Activated CD4-positive, alpha-beta T cell treated with anti-CD3 and anti-CD28 coated beads for 36 hours (primary cell): ENCODE measurements at regions not wholly inside any gene's neighbourhood (a gene's known extent, or its start where the extent isn't known, plus 50 kb on each side); places are given as distances from the start of the nearest gene placed in this dataset.
"Not testable (repeated sequence)": the region's sequence is repeated elsewhere in the genome, so short reads cannot be mapped to it uniquely, and the experiment has no call there.

Source experiments
- ATAC-seq: fragments of 200-7000 bp; cut with Tn5 transposase; one replicate; pipeline ENCODE4 v1.10.0; 2021; ENCODE audit warnings: mild to moderate bottlenecking, moderate library complexity
- CTCF ChIA-PET: fragments of 350-600 bp; sonication (Branson Sonifier 250); formaldehyde crosslinking; loops from one replicate; lab custom pipeline; 2021; ENCODE audit warnings: antibody characterized with exemption; lab: Charles Lee
- POLR2A ChIA-PET: fragments of 350-600 bp; sonication (Branson Sonifier 250); formaldehyde crosslinking; loops from one replicate; lab custom pipeline; 2021; ENCODE audit warnings: antibody characterized with exemption, inconsistent platforms; lab: Charles Lee
- DNase-seq: peaks from one replicate; pipeline ENCODE4 v3.0.0-alpha.2; 2020
- H3K27ac Mint-ChIP-seq: one replicate; pipeline ENCODE4 v1.8.0; 2021; ENCODE audit warnings: mixed read lengths
- H3K27me3 Mint-ChIP-seq: one replicate; pipeline ENCODE4 v1.8.0; 2021; ENCODE audit warnings: mixed read lengths
- H3K36me3 Mint-ChIP-seq: one replicate; pipeline ENCODE4 v1.8.0; 2021; ENCODE audit warnings: low read depth, mixed read lengths
- H3K4me1 Mint-ChIP-seq: one replicate; pipeline ENCODE4 v1.8.0; 2021; ENCODE audit warnings: mixed read lengths
- H3K4me3 Mint-ChIP-seq: one replicate; pipeline ENCODE4 v1.8.0; 2021; ENCODE audit warnings: mild to moderate bottlenecking, moderate library complexity, mixed read lengths
- H3K9me3 Mint-ChIP-seq: one replicate; pipeline ENCODE4 v1.8.0; 2021; ENCODE audit warnings: low read depth, mixed read lengths
- intact Hi-C, 2 experiments: fragments of 100-400 bp; cut with DNase I in 1 of 2; cut with micrococcal nuclease in 1 of 2; formaldehyde crosslinking; loops; one replicate each; pipeline versions ENCODE4 v1.14.2 to v1.15.1; 2022 to 2024; cut with DNase I, micrococcal nuclease

GRCh38 chr12:114501474-114501807, 95.5 kb upstream of the TBX5 start:
- intact Hi-C loops, result no loop called here
- H3K9me3 Mint-ChIP-seq, result no peaks in the 10 kb centered on the region

DNA sequence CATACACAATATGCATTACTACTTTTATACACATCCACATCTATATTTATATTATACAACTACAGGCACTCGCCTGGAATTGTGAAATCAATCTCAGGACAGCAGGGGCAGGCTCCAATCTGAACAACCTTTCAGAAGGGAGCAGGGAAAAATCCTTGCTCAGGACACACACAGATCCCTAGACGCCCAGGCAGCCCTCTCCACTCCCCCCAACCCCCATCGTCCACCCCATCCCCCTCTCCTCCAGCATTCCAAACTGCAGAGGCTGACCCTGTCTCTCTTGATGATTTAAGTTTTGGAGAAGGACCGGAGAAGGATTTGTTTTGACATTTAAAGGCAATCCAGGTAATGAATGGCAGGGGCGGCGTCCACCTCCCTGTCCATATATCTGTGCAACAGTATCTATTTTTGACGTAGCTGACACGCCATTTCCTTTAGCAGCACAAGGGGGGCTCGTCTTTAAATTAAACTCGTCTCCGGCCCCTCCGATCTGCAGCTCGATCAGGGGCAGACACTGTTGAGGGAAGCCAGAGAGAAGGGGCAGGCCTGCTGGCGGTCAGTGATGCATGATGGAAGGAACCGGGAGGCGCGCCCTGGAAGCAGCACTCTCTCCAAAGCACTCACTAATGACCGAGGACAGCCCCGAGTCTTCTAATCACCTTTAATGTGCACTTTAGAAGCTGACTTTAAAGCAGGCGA, 95.0 kb upstream of the TBX5 start:
- Mint-ChIP-seq H3K9me3 (no peaks in the 10 kb centered on the region), H3K36me3 (no peaks in the 10 kb centered on the region), H3K4me3 (no peak overlapping the region), H3K27me3 (peaks cover 46% of the 10 kb centered on the region), H3K27ac (no peak overlapping the region), H3K4me1 (no peaks in the 10 kb centered on the region)
- ChIA-PET CTCF (no interaction called here), POLR2A (no interaction called here)
- DNase-seq (no peak), ATAC-seq (no peak)
- intact Hi-C loops, result no loop called here

More at GRCh38 chr12:114501474-114501807, 95.5 kb upstream of the TBX5 start:
- peaks cover 49% of the 10 kb centered on the region for H3K27me3 Mint-ChIP-seq
- DNase-seq (no peak), ATAC-seq (no peak)
- ChIA-PET POLR2A (no interaction called here), CTCF (no interaction called here)
- no peak overlapping the region for H3K27ac Mint-ChIP-seq
- no peaks in the 10 kb centered on the region for H3K36me3 Mint-ChIP-seq
- no peak overlapping the region for H3K4me3 Mint-ChIP-seq
- no peaks in the 10 kb centered on the region for H3K4me1 Mint-ChIP-seq

DNA sequence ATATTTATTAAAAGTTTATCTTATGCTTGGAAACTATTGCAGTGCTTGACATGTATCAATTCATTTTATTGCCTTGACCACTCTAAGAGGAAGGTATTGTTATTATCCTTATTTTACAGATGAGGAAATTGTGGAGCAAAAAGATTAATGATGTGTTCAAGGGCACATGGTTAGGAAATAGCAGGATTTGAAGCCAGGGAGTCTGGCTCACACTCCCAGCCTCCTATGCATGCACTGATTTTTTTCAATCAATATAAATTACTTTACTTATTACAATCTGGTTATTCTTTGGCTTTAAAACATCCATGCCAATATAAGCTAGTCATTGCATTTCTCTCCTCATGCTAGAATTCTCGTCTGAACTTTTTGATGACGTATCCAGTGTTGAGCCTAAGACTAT, 94.2 kb upstream of the TBX5 start:
- no peak for DNase-seq
- Mint-ChIP-seq H3K4me3 (no peak overlapping the region), H3K36me3 (no peaks in the 10 kb centered on the region), H3K27me3 (peaks cover 42% of the 10 kb centered on the region), H3K9me3 (no peaks in the 10 kb centered on the region), H3K4me1 (no peaks in the 10 kb centered on the region), H3K27ac (no peak overlapping the region)
- ATAC-seq, result no peak
- intact Hi-C loops, result no loop called here
- ChIA-PET POLR2A (no interaction called here), CTCF (interaction anchor here (1.0 kb wide), 1 partner anchor 10 kb away, joined by 3 read pairs; no protein-coding TSS in a partner anchor)

- CTCF ChIA-PET, result interaction anchor here (0.6 to 1.0 kb wide), 2 partner anchors 10 to 519 kb away, joined by 3 to 4 read pairs; no protein-coding TSS in a partner anchor
- intact Hi-C loops, result no loop called here
- no peaks in the 10 kb centered on the region for H3K9me3 Mint-ChIP-seq
- ATAC-seq (no peak), DNase-seq (no peak)
- H3K27ac Mint-ChIP-seq, result no peak overlapping the region
- H3K27me3 Mint-ChIP-seq, result peaks cover 39% of the 10 kb centered on the region
- no peaks in the 10 kb centered on the region for H3K36me3 Mint-ChIP-seq
- H3K4me1 Mint-ChIP-seq, result no peaks in the 10 kb centered on the region
- H3K4me3 Mint-ChIP-seq, result no peak overlapping the region
- POLR2A ChIA-PET, result no interaction called here
Observed at GRCh38 chr12:114499338-114499737, 93.4 kb upstream of the TBX5 start.

DNA sequence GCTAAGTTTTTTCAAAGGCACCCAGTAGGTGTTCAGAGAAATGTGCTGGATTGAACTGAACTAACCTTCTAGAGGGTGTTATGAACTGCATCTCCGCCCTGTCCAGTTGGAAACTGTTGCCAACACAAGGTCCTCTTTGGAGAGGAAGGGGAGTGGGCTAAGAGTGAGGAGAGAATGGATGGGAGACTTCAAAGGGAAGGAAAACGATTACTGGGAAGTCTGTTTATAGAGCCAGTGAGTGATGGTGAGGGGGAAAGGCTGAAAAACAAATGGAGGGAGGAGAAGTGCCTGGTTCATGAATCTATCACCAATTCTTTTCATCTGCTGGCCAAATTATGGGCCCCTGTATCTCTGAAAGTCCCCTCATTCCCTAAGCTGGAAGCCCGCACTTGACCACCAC, 86.0 kb upstream of the TBX5 start:
- DNase-seq, result no peak
- intact Hi-C loops, result no loop called here
- H3K4me1 Mint-ChIP-seq, result no peaks in the 10 kb centered on the region
- ChIA-PET CTCF (no interaction called here), POLR2A (no interaction called here)
- no peak for ATAC-seq
- no peak overlapping the region for H3K27ac Mint-ChIP-seq
- H3K4me3 Mint-ChIP-seq, result no peak overlapping the region
- H3K36me3 Mint-ChIP-seq, result no peaks in the 10 kb centered on the region
- peaks cover 7% of the 10 kb centered on the region for H3K27me3 Mint-ChIP-seq
- H3K9me3 Mint-ChIP-seq, result no peaks in the 10 kb centered on the region

- intact Hi-C loops, H3K9me3 Mint-ChIP-seq, H3K4me3 Mint-ChIP-seq, H3K36me3 Mint-ChIP-seq, POLR2A ChIA-PET, DNase-seq, CTCF ChIA-PET, H3K4me1 Mint-ChIP-seq, ATAC-seq, H3K27ac Mint-ChIP-seq: not testable (repeated sequence)
- H3K27me3 Mint-ChIP-seq, result peaks cover 24% of the 10 kb centered on the region
Observed at GRCh38 chr12:114484822-114485459, 79.0 kb upstream of the TBX5 start.

GRCh38 chr12:114483996-114484395, 78.1 kb upstream of the TBX5 start:
- Mint-ChIP-seq H3K4me3 (no peak overlapping the region), H3K36me3 (no peaks in the 10 kb centered on the region), H3K4me1 (peaks cover 7% of the 10 kb centered on the region), H3K27ac (no peak overlapping the region), H3K27me3 (peaks cover 34% of the 10 kb centered on the region), H3K9me3 (peaks cover 3% of the 10 kb centered on the region)
- intact Hi-C loops, result no loop called here
- ATAC-seq (no peak), DNase-seq (no peak)
- ChIA-PET POLR2A (no interaction called here), CTCF (no interaction called here)

DNA sequence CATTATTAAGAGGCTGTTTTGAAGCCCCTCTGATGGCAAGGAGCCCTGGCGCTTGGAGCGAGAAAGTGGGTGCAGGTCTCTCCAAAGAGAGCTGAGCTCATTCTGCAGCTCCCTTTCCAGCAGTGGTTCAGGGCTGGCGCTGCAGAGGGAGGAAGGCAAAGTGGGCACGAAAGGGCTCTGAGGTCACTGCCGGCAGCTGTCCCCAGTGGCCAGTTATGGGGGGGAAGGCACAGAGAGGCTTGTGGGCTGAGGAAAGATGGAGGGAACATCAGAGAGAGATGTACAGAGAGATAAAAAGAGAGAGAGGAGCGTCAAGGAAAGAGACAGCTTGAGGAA, 75.2 kb upstream of the TBX5 start:
- Mint-ChIP-seq H3K4me3 (no peak overlapping the region), H3K27me3 (peaks cover 48% of the 10 kb centered on the region), H3K36me3 (no peaks in the 10 kb centered on the region), H3K27ac (no peak overlapping the region), H3K9me3 (peaks cover 1% of the 10 kb centered on the region), H3K4me1 (peaks cover 7% of the 10 kb centered on the region)
- ChIA-PET POLR2A (no interaction called here), CTCF (no interaction called here)
- intact Hi-C loops, result no loop called here
- DNase-seq (no peak), ATAC-seq (no peak)

DNA sequence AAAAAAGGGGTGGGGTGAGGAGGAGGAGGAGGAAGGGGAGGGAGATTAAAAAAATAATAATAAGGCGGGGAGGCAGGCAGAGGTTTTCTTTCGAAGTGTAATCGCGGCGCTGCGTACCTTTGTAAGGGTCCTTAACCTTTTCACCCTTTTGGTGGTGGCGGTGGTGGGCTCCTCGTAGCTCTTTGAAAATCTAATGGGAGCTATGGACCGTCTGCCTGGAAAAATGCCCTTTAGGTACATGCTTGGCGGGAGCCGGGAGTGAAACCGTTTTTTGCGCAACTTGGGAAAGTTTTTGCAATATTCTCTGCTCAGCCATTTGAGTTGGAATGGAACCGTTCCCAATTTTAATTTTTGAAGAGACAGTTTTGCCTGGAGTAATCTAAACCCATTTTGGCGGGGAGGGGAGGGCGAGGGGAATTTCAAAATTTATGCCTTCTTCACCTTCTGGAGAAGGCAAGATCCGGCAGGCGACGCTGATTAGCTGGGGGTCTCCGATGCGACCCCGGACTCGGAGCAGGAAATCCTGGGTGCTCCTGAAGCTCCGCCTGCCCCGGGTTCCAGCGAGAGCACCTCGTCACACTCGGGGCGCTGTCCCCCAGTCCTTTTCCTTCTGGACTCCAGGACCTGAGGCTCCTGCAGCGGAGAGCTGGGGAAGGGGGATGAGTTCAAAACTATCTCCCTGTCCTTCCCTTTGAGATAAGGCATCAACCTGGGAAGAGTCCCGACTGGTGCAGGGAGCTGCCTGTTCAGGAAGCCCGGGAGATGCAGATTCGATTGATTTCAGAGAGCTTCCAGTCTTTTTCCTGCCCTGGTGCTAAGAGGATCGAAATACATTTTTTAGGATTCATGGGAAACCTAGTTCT, 74.6 kb upstream of the TBX5 start:
- peaks cover 50% of the 10 kb centered on the region for H3K27me3 Mint-ChIP-seq
- no peak for ATAC-seq
- CTCF ChIA-PET, result interaction anchor here (0.5 kb wide), 1 partner anchor 714 kb away, joined by 4 read pairs; no protein-coding TSS in a partner anchor

GRCh38 chr12:114479831-114480230, 73.9 kb upstream of the TBX5 start:
- H3K4me1 Mint-ChIP-seq, result peaks cover 7% of the 10 kb centered on the region
- DNase-seq (peak; percentile 6), ATAC-seq (no peak)
- no peaks in the 10 kb centered on the region for H3K36me3 Mint-ChIP-seq
- no peak overlapping the region for H3K27ac Mint-ChIP-seq
- CTCF ChIA-PET, result no interaction called here
- POLR2A ChIA-PET, result no interaction called here
- H3K4me3 Mint-ChIP-seq, result no peak overlapping the region
- intact Hi-C loops, result no loop called here
- no peaks in the 10 kb centered on the region for H3K9me3 Mint-ChIP-seq
- peaks cover 55% of the 10 kb centered on the region for H3K27me3 Mint-ChIP-seq

More for the DNA sequence above, 74.6 kb upstream of the TBX5 start:
- intact Hi-C loops, result no loop called here
- no peaks in the 10 kb centered on the region for H3K36me3 Mint-ChIP-seq
- POLR2A ChIA-PET, result no interaction called here
- H3K27ac Mint-ChIP-seq, result no peak overlapping the region
- no peak for DNase-seq
- no peaks in the 10 kb centered on the region for H3K9me3 Mint-ChIP-seq
- H3K4me3 Mint-ChIP-seq, result no peak overlapping the region
- H3K4me1 Mint-ChIP-seq, result peaks cover 7% of the 10 kb centered on the region

GRCh38 chr12:114478865-114479264, 72.9 kb upstream of the TBX5 start:
- H3K27me3 Mint-ChIP-seq, result peaks cover 55% of the 10 kb centered on the region
- ChIA-PET CTCF (no interaction called here), POLR2A (no interaction called here)

More at GRCh38 chr12:114478865-114479264, 72.9 kb upstream of the TBX5 start:
- DNase-seq (no peak), ATAC-seq (no peak)
- Mint-ChIP-seq H3K36me3 (no peaks in the 10 kb centered on the region), H3K27ac (no peak overlapping the region), H3K4me3 (no peak overlapping the region), H3K4me1 (peaks cover 7% of the 10 kb centered on the region), H3K9me3 (no peaks in the 10 kb centered on the region)
- intact Hi-C loops, result no loop called here
